Colonic mucosa (tissue), 4 donors: ENCODE measurements at regions not wholly inside any gene's neighbourhood (a gene's known extent, or its start where the extent isn't known, plus 50 kb on each side); places are given as distances from the start of the nearest gene placed in this dataset.

Source experiments
- DNase-seq: peaks from one replicate; pipeline ENCODE4 v3.0.0-alpha.2; 2020
- H3K27ac ChIP-seq: fragments of 200-600 bp; one replicate; pipeline ENCODE4 v1.8.0; 2021
- H3K27me3 ChIP-seq: fragments of 200-600 bp; one replicate; pipeline ENCODE4 v1.8.0; 2021
- H3K36me3 ChIP-seq: fragments of 200-600 bp; one replicate; pipeline ENCODE4 v1.8.0; 2021
- H3K4me1 ChIP-seq: fragments of 200-600 bp; one replicate; pipeline ENCODE4 v1.8.0; 2021; ENCODE audit warnings: mild to moderate bottlenecking
- H3K4me3 ChIP-seq: fragments of 200-600 bp; one replicate; pipeline ENCODE4 v1.8.0; 2021
- H3K9ac ChIP-seq, 2 donors: one replicate each; pipeline ENCODE4 v1.7.0; 2013; ENCODE audit warnings: control low read depth in 2 of 2, low read depth in 2 of 2, low read length in 2 of 2
- H3K9me3 ChIP-seq: fragments of 200-600 bp; one replicate; pipeline ENCODE4 v1.8.0; 2021
- CTCF ChIP-seq: fragments of 200-600 bp; IDR thresholded peaks from one replicate; pipeline ENCODE4 v1.8.0; 2022; ENCODE audit warnings: antibody characterized with exemption, mild to moderate bottlenecking
- intact Hi-C: fragments of 100-400 bp; cut with DNase I; formaldehyde crosslinking; loops from one replicate; pipeline ENCODE4 v1.14.1; 2022
- donor health status: healthy.
- donor health status: DM: no; HTN: no; CAD: no.
- donor health status: DM: no; HTN: no; CAD: no.

GRCh38 chr6:91697010-91697695 is 1110.3 kb upstream of the MAP3K7 start:
- Histone ChIP-seq H3K27ac (no peak overlapping the region), H3K4me3 (no peak overlapping the region), H3K27me3 (no peaks in the 10 kb centered on the region), H3K9me3 (no peaks in the 10 kb centered on the region), H3K9ac (no peak overlapping the region), H3K36me3 (no peaks in the 10 kb centered on the region), H3K4me1 (no peaks in the 10 kb centered on the region)
- intact Hi-C loops: no loop called here
- no peak for DNase-seq
- TF ChIP-seq CTCF: no peak

- Histone ChIP-seq H3K9me3 (no peaks in the 10 kb centered on the region), H3K4me1 (no peaks in the 10 kb centered on the region), H3K36me3 (no peaks in the 10 kb centered on the region), H3K27ac (no peak overlapping the region), H3K9ac (no peak overlapping the region), H3K27me3 (no peaks in the 10 kb centered on the region), H3K4me3 (no peak overlapping the region)
- intact Hi-C loops: no loop called here
- DNase-seq: no peak
- no peak for TF ChIP-seq CTCF
Observed at GRCh38 chr6:91695221-91695620, 1108.3 kb upstream of the MAP3K7 start.

GRCh38 chr6:91694016-91694654 is 1107.3 kb upstream of the MAP3K7 start:
- intact Hi-C loops: no loop called here
- no peaks in the 10 kb centered on the region for H3K27me3 ChIP-seq
- TF ChIP-seq CTCF: no peak

GRCh38 chr6:91691449-91691848 is 1104.6 kb upstream of the MAP3K7 start:
- DNase-seq: no peak
- no peak overlapping the region for H3K4me3 ChIP-seq
- H3K9ac ChIP-seq: no peak overlapping the region
- H3K27ac ChIP-seq: no peak overlapping the region
- H3K27me3 ChIP-seq: no peaks in the 10 kb centered on the region
- no peak for TF ChIP-seq CTCF
- intact Hi-C loops: no loop called here
- H3K36me3 ChIP-seq: no peaks in the 10 kb centered on the region
- H3K9me3 ChIP-seq: no peaks in the 10 kb centered on the region
- H3K4me1 ChIP-seq: no peaks in the 10 kb centered on the region

More at GRCh38 chr6:91694016-91694654, 1107.3 kb upstream of the MAP3K7 start:
- no peak for DNase-seq
- no peak overlapping the region for H3K9ac ChIP-seq
- H3K4me1 ChIP-seq: no peaks in the 10 kb centered on the region
- no peak overlapping the region for H3K4me3 ChIP-seq
- H3K36me3 ChIP-seq: no peaks in the 10 kb centered on the region
- no peaks in the 10 kb centered on the region for H3K9me3 ChIP-seq
- H3K27ac ChIP-seq: no peak overlapping the region

GRCh38 chr6:91683240-91683639 is 1096.4 kb upstream of the MAP3K7 start:
- Histone ChIP-seq H3K4me3 (no peak overlapping the region), H3K27me3 (no peaks in the 10 kb centered on the region), H3K27ac (no peak overlapping the region), H3K9ac (no peak overlapping the region), H3K9me3 (no peaks in the 10 kb centered on the region), H3K4me1 (no peaks in the 10 kb centered on the region), H3K36me3 (no peaks in the 10 kb centered on the region)
- DNase-seq: no peak
- no peak for TF ChIP-seq CTCF
- intact Hi-C loops: no loop called here
